Trophoblast cell (in vitro differentiated cells and primary cell): ENCODE measurements at regions not wholly inside any gene's neighbourhood (a gene's known extent, or its start where the extent isn't known, plus 50 kb on each side); places are given as distances from the start of the nearest gene placed in this dataset.
A peak's percentile ranks its signal among the peaks of the same experiment; 100 is the strongest.

Experiments used
- DNase-seq, 2 donors: peaks; one replicate each; pipeline ENCODE4 v3.0.0-alpha.2; 2016
- H2AFZ ChIP-seq: 2 replicates; pipeline ENCODE4 v1.6.1; 2013; ENCODE audit warnings: low read length, moderate library complexity, mild to moderate bottlenecking; ENCODE audit not compliant: insufficient read depth, poor library complexity
- H2AK5ac ChIP-seq: 2 replicates; pipeline ENCODE4 v1.6.1; 2013; ENCODE audit warnings: mild to moderate bottlenecking, low read length
- H2BK120ac ChIP-seq: 2 replicates; pipeline ENCODE4 v1.6.1; 2013; ENCODE audit warnings: low read length, mild to moderate bottlenecking, moderate library complexity; ENCODE audit not compliant: insufficient read depth, poor library complexity
- H2BK12ac ChIP-seq: 2 replicates; pipeline ENCODE4 v1.6.1; 2013; ENCODE audit warnings: mild to moderate bottlenecking, low read length, moderate library complexity
- H2BK5ac ChIP-seq: 2 replicates; pipeline ENCODE4 v1.6.1; 2013; ENCODE audit warnings: low read length, low read depth, moderate library complexity, mild to moderate bottlenecking; ENCODE audit not compliant: poor library complexity
- H3K14ac ChIP-seq: 2 replicates; pipeline ENCODE4 v1.6.1; 2013; ENCODE audit warnings: mild to moderate bottlenecking, low read length
- H3K18ac ChIP-seq: 2 replicates; pipeline ENCODE4 v1.6.1; 2013; ENCODE audit warnings: mild to moderate bottlenecking, low read length
- H3K23ac ChIP-seq: 2 replicates; pipeline ENCODE4 v1.6.1; 2013; ENCODE audit warnings: low read length
- H3K27ac ChIP-seq: 2 replicates; pipeline ENCODE4 v1.5.1; 2013; ENCODE audit warnings: low read depth, mild to moderate bottlenecking, inconsistent platforms, low read length, moderate library complexity
- H3K27me3 ChIP-seq: 2 replicates; pipeline ENCODE4 v1.6.1; 2013; ENCODE audit warnings: inconsistent platforms, mild to moderate bottlenecking, low read length, moderate library complexity; ENCODE audit not compliant: insufficient read depth
- H3K36me3 ChIP-seq, 2 experiments: 1 replicate in 1 of 2; 2 replicates in 1 of 2; pipeline ENCODE4 v1.6.1; 2013; ENCODE audit warnings: low read length in 2 of 2, mild to moderate bottlenecking in 2 of 2, moderate library complexity in 1 of 2; ENCODE audit not compliant: insufficient read depth in 2 of 2, control insufficient read depth in 1 of 2
- H3K4ac ChIP-seq: 2 replicates; pipeline ENCODE4 v1.6.1; 2013; ENCODE audit warnings: low read depth, mild to moderate bottlenecking, low read length, moderate library complexity
- H3K4me1 ChIP-seq, 2 experiments: 1 replicate in 1 of 2; 2 replicates in 1 of 2; pipeline ENCODE4 v1.6.1; 2013; ENCODE audit warnings: low read length in 2 of 2, mild to moderate bottlenecking in 2 of 2, moderate library complexity in 1 of 2; ENCODE audit not compliant: insufficient read depth in 2 of 2, control insufficient read depth in 1 of 2
- H3K4me2 ChIP-seq: 2 replicates; pipeline ENCODE4 v1.6.1; 2013; ENCODE audit warnings: inconsistent platforms, mild to moderate bottlenecking, low read length, moderate library complexity
- H3K4me3 ChIP-seq: 2 replicates; pipeline ENCODE4 v1.5.1; 2013; ENCODE audit warnings: mild to moderate bottlenecking, low read depth, low read length, inconsistent platforms
- H3K79me1 ChIP-seq: one replicate; pipeline ENCODE4 v1.6.1; 2013; ENCODE audit warnings: low read length
- H3K79me2 ChIP-seq: 2 replicates; pipeline ENCODE4 v1.6.1; 2013; ENCODE audit warnings: low read length, mild to moderate bottlenecking; ENCODE audit not compliant: control insufficient read depth, insufficient read depth, poor library complexity
- H3K9ac ChIP-seq: 2 replicates; pipeline ENCODE4 v1.6.1; 2013; ENCODE audit warnings: mild to moderate bottlenecking, low read length
- H3K9me3 ChIP-seq: 2 replicates; pipeline ENCODE4 v1.6.1; 2013; ENCODE audit warnings: low read depth, mild to moderate bottlenecking, control low read depth, inconsistent platforms, low read length; ENCODE audit not compliant: insufficient read depth
- H4K12ac ChIP-seq: 2 replicates; pipeline ENCODE4 v1.6.1; 2013; ENCODE audit warnings: low read depth, mild to moderate bottlenecking, low read length, moderate library complexity
- H4K8ac ChIP-seq: 2 replicates; pipeline ENCODE4 v1.6.1; 2013; ENCODE audit warnings: low read depth, mild to moderate bottlenecking, low read length, moderate library complexity
- H4K91ac ChIP-seq: one replicate; pipeline ENCODE4 v1.6.1; 2013; ENCODE audit warnings: low read depth, mild to moderate bottlenecking, low read length, moderate library complexity
- WGBS: extraction: QIAGEN DNeasy Blood & Tissue Kit; methylation state at CpG from one replicate; pipeline ENCODE4 v1.1.7; 2013; ENCODE audit warnings: missing lambda C conversion rate; ENCODE audit not compliant: insufficient read length, insufficient coverage; ENCODE audit errors: extremely low coverage; 5-methylcytosine and 5-hydroxymethylcytosine counted together

- Histone ChIP-seq H3K79me1 (no peaks in the 10 kb centered on the region), H3K36me3 (no peaks in the 10 kb centered on the region), H3K4me1 (no peaks in the 10 kb centered on the region), H3K27ac (no peak overlapping the region), H4K91ac (no peak overlapping the region), H4K12ac (no peak overlapping the region), H2AK5ac (no peak overlapping the region), H3K14ac (no peak overlapping the region), H2BK120ac (no peak overlapping the region), H2AFZ (no peak overlapping the region), H3K9me3 (peaks cover 2% of the 10 kb centered on the region), H3K4ac (no peak overlapping the region), H2BK12ac (no peak overlapping the region), H3K23ac (no peak overlapping the region), H3K27me3 (no peaks in the 10 kb centered on the region), H3K18ac (no peak overlapping the region), H3K9ac (no peak overlapping the region), H3K4me2 (no peak overlapping the region), H4K8ac (no peak overlapping the region), H2BK5ac (no peak overlapping the region), H3K79me2 (no peaks in the 10 kb centered on the region), H3K4me3 (no peak overlapping the region)
- no CpG with 5 or more reads among the region's 2 CpGs for WGBS
- no peak for DNase-seq
Observed at GRCh38 chr11:119865661-119866156, 136.7 kb upstream of the NECTIN1 start.

DNA sequence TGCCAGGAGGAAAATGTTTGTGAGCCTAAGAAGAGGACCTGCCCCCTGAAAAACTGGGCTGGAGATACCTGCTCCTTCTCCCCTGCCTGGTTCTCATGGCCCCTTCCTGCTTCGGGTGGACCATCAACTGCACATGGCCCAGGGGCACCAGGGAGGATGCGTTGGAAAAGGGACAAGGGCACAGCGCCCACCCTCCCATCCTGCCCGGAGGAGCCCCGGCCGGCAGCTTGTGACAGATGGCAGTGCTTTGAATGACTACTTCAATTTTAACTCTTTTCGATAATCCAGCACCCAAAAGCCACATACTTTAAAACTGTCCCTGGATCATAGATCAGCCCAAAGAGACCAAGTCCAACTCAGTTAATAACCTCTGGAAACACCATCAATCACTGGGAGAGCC, 135.8 kb upstream of the NECTIN1 start:
- H3K27ac ChIP-seq: no peak overlapping the region
- H3K14ac ChIP-seq: no peak overlapping the region
- H4K12ac ChIP-seq: no peak overlapping the region
- no peak overlapping the region for H4K8ac ChIP-seq
- H3K9ac ChIP-seq: no peak overlapping the region
- H3K4ac ChIP-seq: no peak overlapping the region
- peaks cover 2% of the 10 kb centered on the region for H3K9me3 ChIP-seq
- H2AK5ac ChIP-seq: no peak overlapping the region
- H2BK12ac ChIP-seq: no peak overlapping the region
- H3K18ac ChIP-seq: no peak overlapping the region
- no peaks in the 10 kb centered on the region for H3K27me3 ChIP-seq
- H3K79me1 ChIP-seq: no peaks in the 10 kb centered on the region
- DNase-seq: no peak
- no peak overlapping the region for H2BK5ac ChIP-seq
- no peaks in the 10 kb centered on the region for H3K36me3 ChIP-seq
- no peak overlapping the region for H2AFZ ChIP-seq
- H3K4me2 ChIP-seq: no peak overlapping the region
- no peak overlapping the region for H3K23ac ChIP-seq
- H4K91ac ChIP-seq: no peak overlapping the region
- no CpG with 5 or more reads among the region's 7 CpGs for WGBS
- no peaks in the 10 kb centered on the region for H3K79me2 ChIP-seq
- no peaks in the 10 kb centered on the region for H3K4me1 ChIP-seq
- H3K4me3 ChIP-seq: no peak overlapping the region
- no peak overlapping the region for H2BK120ac ChIP-seq

- no peak overlapping the region for H3K23ac ChIP-seq
- H3K27ac ChIP-seq: no peak overlapping the region
- H3K4me3 ChIP-seq: no peak overlapping the region
- H3K18ac ChIP-seq: no peak overlapping the region
- no peak overlapping the region for H2AFZ ChIP-seq
- no peaks in the 10 kb centered on the region for H3K27me3 ChIP-seq
- H4K12ac ChIP-seq: no peak overlapping the region
- H2AK5ac ChIP-seq: no peak overlapping the region
- no peak overlapping the region for H3K4ac ChIP-seq
- H3K14ac ChIP-seq: no peak overlapping the region
- H3K9me3 ChIP-seq: peaks cover under 1% of the 10 kb centered on the region
- H2BK120ac ChIP-seq: no peak overlapping the region
- H4K8ac ChIP-seq: no peak overlapping the region
- H2BK12ac ChIP-seq: no peak overlapping the region
- DNase-seq: no peak
- no peaks in the 10 kb centered on the region for H3K4me1 ChIP-seq
- H4K91ac ChIP-seq: no peak overlapping the region
- H2BK5ac ChIP-seq: no peak overlapping the region
- no peak overlapping the region for H3K4me2 ChIP-seq
- no peaks in the 10 kb centered on the region for H3K79me1 ChIP-seq
- no peak overlapping the region for H3K9ac ChIP-seq
- H3K79me2 ChIP-seq: no peaks in the 10 kb centered on the region
- no peaks in the 10 kb centered on the region for H3K36me3 ChIP-seq
- WGBS: no CpG with 5 or more reads among the region's 17 CpGs
Observed at GRCh38 chr11:119863851-119864601, 135.0 kb upstream of the NECTIN1 start.

DNA sequence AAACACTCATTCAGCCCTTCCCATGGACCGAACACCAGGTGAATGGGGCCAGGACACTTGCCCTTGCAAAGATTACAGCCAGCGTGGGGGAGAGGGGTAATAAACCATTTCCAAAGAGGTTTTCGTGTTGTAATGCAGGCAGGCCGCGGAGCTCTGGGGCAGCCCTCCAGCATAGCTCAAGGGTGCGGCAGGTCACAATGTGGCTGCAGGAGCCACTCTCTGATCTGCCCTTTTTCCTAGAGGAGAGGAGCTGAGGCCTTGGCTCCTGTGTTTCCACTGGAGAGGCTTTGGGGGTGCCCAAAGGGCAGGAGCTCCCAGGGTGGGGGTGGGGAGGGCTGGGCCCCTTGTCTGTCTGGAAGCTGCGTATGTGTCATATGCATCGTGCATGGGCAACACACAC, 134.2 kb upstream of the NECTIN1 start:
- WGBS: no CpG with 5 or more reads among the region's 8 CpGs
- H3K79me1 ChIP-seq: no peaks in the 10 kb centered on the region
- no peak overlapping the region for H3K27ac ChIP-seq
- no peak overlapping the region for H3K14ac ChIP-seq
- peak in 1 of 2 donors; percentile 8 for DNase-seq
- no peak overlapping the region for H3K4ac ChIP-seq
- H4K12ac ChIP-seq: no peak overlapping the region
- H4K91ac ChIP-seq: no peak overlapping the region
- H4K8ac ChIP-seq: no peak overlapping the region
- H2BK120ac ChIP-seq: no peak overlapping the region
- no peaks in the 10 kb centered on the region for H3K4me1 ChIP-seq
- H2BK5ac ChIP-seq: no peak overlapping the region
- no peak overlapping the region for H3K4me2 ChIP-seq
- no peaks in the 10 kb centered on the region for H3K36me3 ChIP-seq
- H3K79me2 ChIP-seq: no peaks in the 10 kb centered on the region
- H3K9ac ChIP-seq: no peak overlapping the region
- no peak overlapping the region for H3K18ac ChIP-seq
- H2AFZ ChIP-seq: no peak overlapping the region
- no peak overlapping the region for H2BK12ac ChIP-seq
- H3K27me3 ChIP-seq: no peaks in the 10 kb centered on the region
- H2AK5ac ChIP-seq: no peak overlapping the region
- no peak overlapping the region for H3K4me3 ChIP-seq
- H3K23ac ChIP-seq: no peak overlapping the region
- H3K9me3 ChIP-seq: no peaks in the 10 kb centered on the region
